Panc1 (cell line): ENCODE measurements at regions not wholly inside any gene's neighbourhood (a gene's known extent, or its start where the extent isn't known, plus 50 kb on each side); places are given as distances from the start of the nearest gene placed in this dataset.

Experiments
- CTCF ChIP-seq: fragments of 450-650 bp; IDR thresholded peaks from 2 replicates; pipeline ENCODE4 v1.5.1; 2017; ENCODE audit warnings: mild to moderate bottlenecking
- POLR2AphosphoS5 ChIP-seq: IDR thresholded peaks from 2 replicates; pipeline ENCODE4 v1.6.1; 2012; ENCODE audit warnings: mild to moderate bottlenecking, low read depth, low read length, moderate library complexity
- SIN3A ChIP-seq: IDR thresholded peaks from 2 replicates; pipeline ENCODE4 v1.6.1; 2012; ENCODE audit warnings: low read depth, mild to moderate bottlenecking, low read length, moderate library complexity, borderline replicate concordance; ENCODE audit not compliant: insufficient read depth

DNA sequence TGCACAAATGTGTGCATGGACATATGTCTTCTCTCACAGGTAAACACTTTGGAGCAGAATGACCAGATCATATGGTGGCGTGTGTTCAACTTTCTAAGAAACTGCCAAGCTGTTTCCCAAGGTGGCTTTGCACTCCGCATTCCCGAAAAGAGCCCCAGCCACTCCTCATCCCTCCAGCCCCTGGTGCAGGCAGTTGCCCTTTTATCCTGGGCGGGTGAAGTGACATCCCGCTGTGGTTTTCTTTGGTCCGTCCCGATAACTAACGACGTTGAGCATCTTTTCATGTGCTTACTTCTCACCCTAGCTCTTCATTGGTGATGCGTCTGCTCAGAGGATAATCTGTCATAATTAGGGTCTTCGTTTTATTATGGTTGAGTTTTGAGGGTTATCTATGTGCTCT, 612.5 kb downstream of the MATN1 start:
- no peak for TF ChIP-seq CTCF
- TF ChIP-seq POLR2AphosphoS5: no peak
- no peak for TF ChIP-seq SIN3A
